IPS DF 6.9 (cell line): ENCODE measurements at regions not wholly inside any gene's neighbourhood (a gene's known extent, or its start where the extent isn't known, plus 50 kb on each side); places are given as distances from the start of the nearest gene placed in this dataset.
"Not testable (repeated sequence)": the region's sequence is repeated elsewhere in the genome, so short reads cannot be mapped to it uniquely, and the experiment has no call there.

ENCODE experiments used
- DNase-seq: peaks from one replicate; pipeline ENCODE4 v3.0.0-alpha.2; 2013; ENCODE audit warnings: low read depth, low spot score
- H3K27ac ChIP-seq: one replicate; pipeline ENCODE4 v1.5.1; 2013; ENCODE audit warnings: low read length, control low read depth
- H3K27me3 ChIP-seq: 2 replicates; pipeline ENCODE4 v1.6.1; 2013; ENCODE audit warnings: mild to moderate bottlenecking, low read length; ENCODE audit not compliant: control insufficient read depth, insufficient read depth
- H3K36me3 ChIP-seq: 2 replicates; pipeline ENCODE4 v1.6.1; 2013; ENCODE audit warnings: low read length; ENCODE audit not compliant: control insufficient read depth, insufficient read depth
- H3K4me1 ChIP-seq: 2 replicates; pipeline ENCODE4 v1.6.1; 2013; ENCODE audit warnings: low read length; ENCODE audit not compliant: control insufficient read depth, insufficient read depth
- H3K4me3 ChIP-seq: 2 replicates; pipeline ENCODE4 v1.5.1; 2013; ENCODE audit warnings: mild to moderate bottlenecking, low read length
- H3K9me3 ChIP-seq: 2 replicates; pipeline ENCODE4 v1.6.1; 2013; ENCODE audit warnings: low read length, inconsistent platforms; ENCODE audit not compliant: control insufficient read depth, insufficient read depth
- WGBS: extraction: QIAGEN DNeasy Blood & Tissue Kit; methylation state at CpG from one replicate; pipeline ENCODE4 v1.1.7; 2013; ENCODE audit warnings: mixed read lengths, missing lambda C conversion rate; ENCODE audit not compliant: insufficient read length, insufficient coverage; 5-methylcytosine and 5-hydroxymethylcytosine counted together

DNA sequence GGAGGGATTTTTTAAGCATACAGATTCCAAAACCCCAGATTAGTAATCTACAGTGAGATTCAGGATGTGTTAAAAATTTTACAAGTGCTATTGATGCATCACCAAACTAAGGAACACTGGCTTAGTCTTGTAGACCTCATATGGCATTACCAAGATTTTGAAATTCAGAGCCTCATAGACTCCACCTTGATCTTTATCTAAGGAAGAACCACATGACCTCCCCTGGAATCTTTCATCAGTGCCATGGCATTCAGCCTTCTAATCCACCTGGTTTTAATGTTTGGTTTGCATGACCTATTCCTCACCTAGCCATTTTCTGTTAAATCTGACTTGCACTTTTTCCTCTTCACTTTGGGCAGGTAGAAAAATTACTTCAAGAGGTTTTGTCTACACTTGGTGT, 171.6 kb downstream of the NKX6-1 start:
- Histone ChIP-seq H3K36me3 (no peaks in the 10 kb centered on the region), H3K9me3 (no peaks in the 10 kb centered on the region), H3K4me3 (no peak overlapping the region), H3K27ac (no peak overlapping the region), H3K27me3 (no peaks in the 10 kb centered on the region), H3K4me1 (peaks cover 4% of the 10 kb centered on the region)
- DNase-seq = no peak

GRCh38 chr4:84325625-84326024, 173.5 kb downstream of the NKX6-1 start:
- H3K27me3 ChIP-seq = no peaks in the 10 kb centered on the region
- no peaks in the 10 kb centered on the region for H3K36me3 ChIP-seq
- H3K27ac ChIP-seq = no peak overlapping the region
- WGBS = no CpG with 5 or more reads among the region's 2 CpGs
- DNase-seq = no peak
- H3K4me3 ChIP-seq = no peak overlapping the region
- H3K9me3 ChIP-seq = no peaks in the 10 kb centered on the region
- H3K4me1 ChIP-seq = peaks cover 4% of the 10 kb centered on the region

- Histone ChIP-seq H3K27ac (no peak overlapping the region), H3K27me3 (no peaks in the 10 kb centered on the region), H3K36me3 (no peaks in the 10 kb centered on the region), H3K9me3 (no peaks in the 10 kb centered on the region), H3K4me3 (no peak overlapping the region), H3K4me1 (peaks cover 4% of the 10 kb centered on the region)
- no CpG with 5 or more reads among the region's 16 CpGs for WGBS
- DNase-seq = no peak
Measured at GRCh38 chr4:84324303-84325245, 174.5 kb downstream of the NKX6-1 start.

GRCh38 chr4:84319124-84319523, 180.0 kb downstream of the NKX6-1 start:
- Histone ChIP-seq H3K4me3 (no peak overlapping the region), H3K9me3 (no peaks in the 10 kb centered on the region), H3K4me1 (peaks cover 2% of the 10 kb centered on the region; the same call in 1 of the 2 replicates), H3K27ac (no peak overlapping the region), H3K36me3 (no peaks in the 10 kb centered on the region), H3K27me3 (no peaks in the 10 kb centered on the region)
- DNase-seq = no peak
- WGBS = no CpG with 5 or more reads among the region's 4 CpGs

- no peak for DNase-seq
- Histone ChIP-seq H3K4me3 (no peak overlapping the region), H3K36me3 (no peaks in the 10 kb centered on the region), H3K9me3 (no peaks in the 10 kb centered on the region), H3K27me3 (no peaks in the 10 kb centered on the region), H3K4me1 (no peaks in the 10 kb centered on the region), H3K27ac (no peak overlapping the region)
Measured at GRCh38 chr4:84317513-84317912, 181.6 kb downstream of the NKX6-1 start.

- H3K4me3 ChIP-seq = no peak overlapping the region
- H3K36me3 ChIP-seq = no peaks in the 10 kb centered on the region
- no peak overlapping the region for H3K27ac ChIP-seq
- H3K4me1 ChIP-seq = no peaks in the 10 kb centered on the region
- no peaks in the 10 kb centered on the region for H3K9me3 ChIP-seq
- no peak for DNase-seq
- no CpG with 5 or more reads among the region's 6 CpGs for WGBS
- H3K27me3 ChIP-seq = no peaks in the 10 kb centered on the region
Measured at GRCh38 chr4:84312426-84313012, 186.6 kb downstream of the NKX6-1 start.

DNA sequence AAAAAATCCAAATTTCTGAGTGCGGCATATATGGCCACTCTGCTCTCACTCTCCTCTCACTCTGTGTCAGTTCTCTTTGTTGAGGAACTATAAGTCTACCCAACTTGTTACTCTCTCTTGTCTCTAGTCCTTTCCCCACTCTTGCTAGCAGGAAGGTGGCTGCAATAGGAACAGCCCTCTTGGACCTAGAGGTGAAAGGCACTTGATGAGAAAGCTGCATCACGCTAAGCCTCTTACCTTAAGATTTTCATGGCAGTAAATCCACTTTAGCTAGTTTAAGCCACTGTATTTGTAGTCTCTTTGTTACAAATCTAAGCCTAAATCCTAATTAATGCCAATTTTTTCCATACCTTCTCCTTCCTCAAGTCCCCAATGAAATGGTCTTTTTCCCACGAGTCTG, 189.9 kb downstream of the NKX6-1 start:
- H3K4me1 ChIP-seq = no peaks in the 10 kb centered on the region
- no peak overlapping the region for H3K4me3 ChIP-seq
- DNase-seq = no peak
- no peak overlapping the region for H3K27ac ChIP-seq
- no peaks in the 10 kb centered on the region for H3K27me3 ChIP-seq
- H3K9me3 ChIP-seq = no peaks in the 10 kb centered on the region
- H3K36me3 ChIP-seq = no peaks in the 10 kb centered on the region
- WGBS = no CpG with 5 or more reads among the region's 3 CpGs

GRCh38 chr4:84298719-84299254, 200.3 kb downstream of the NKX6-1 start:
- H3K4me1 ChIP-seq, H3K9me3 ChIP-seq, H3K27me3 ChIP-seq, DNase-seq, H3K36me3 ChIP-seq, H3K27ac ChIP-seq: not testable (repeated sequence)
- WGBS = no CpG with 5 or more reads among the region's 27 CpGs
- peak overlapping the region; percentile 2; the same call in 1 of the 2 replicates for H3K4me3 ChIP-seq

GRCh38 chr4:84298023-84298718, 200.9 kb downstream of the NKX6-1 start:
- H3K9me3 ChIP-seq = no peaks in the 10 kb centered on the region
- H3K4me1 ChIP-seq = no peaks in the 10 kb centered on the region
- H3K4me3 ChIP-seq = no peak overlapping the region; the same call in 1 of the 2 replicates
- H3K27ac ChIP-seq = no peak overlapping the region
- DNase-seq = no peak
- no CpG with 5 or more reads among the region's 2 CpGs for WGBS
- no peaks in the 10 kb centered on the region for H3K36me3 ChIP-seq
- no peaks in the 10 kb centered on the region for H3K27me3 ChIP-seq

- Histone ChIP-seq H3K27me3 (no peaks in the 10 kb centered on the region), H3K27ac (no peak overlapping the region)
Measured at GRCh38 chr4:84291969-84292368, 207.1 kb downstream of the NKX6-1 start.

More at GRCh38 chr4:84291969-84292368, 207.1 kb downstream of the NKX6-1 start:
- no peak for DNase-seq
- Histone ChIP-seq H3K9me3 (no peaks in the 10 kb centered on the region), H3K36me3 (no peaks in the 10 kb centered on the region), H3K4me3 (no peak overlapping the region), H3K4me1 (no peaks in the 10 kb centered on the region)
- WGBS = no CpG with 5 or more reads among the region's 2 CpGs
